IMR-90 (cell line): ENCODE measurements at regions not wholly inside any gene's neighbourhood (a gene's known extent, or its start where the extent isn't known, plus 50 kb on each side); places are given as distances from the start of the nearest gene placed in this dataset.

Source experiments
- ATAC-seq: fragments of 200-7000 bp; cut with Tn5 transposase; 2 replicates; pipeline ENCODE4 v1.9.1; 2020; ENCODE audit warnings: low read depth, mild to moderate bottlenecking, moderate library complexity
- BruUV-seq: library from RNA; stranded (reverse); fragments of 400-500 nt; replicated peaks from 2 replicates; lab custom pipeline; 2021; lab: Mats Ljungman, UMichigan
- CTCF ChIA-PET: fragments of 300-600 bp; formaldehyde crosslinking; extraction: SDS; loops from one replicate; lab custom pipeline; 2021; ENCODE audit warnings: antibody characterized with exemption; lab: Yijun Ruan, JAX
- POLR2A ChIA-PET: fragments of 300-600 bp; sonication (Branson Sonifier 250); formaldehyde crosslinking; loops from one replicate; lab custom pipeline; 2022; ENCODE audit warnings: antibody characterized with exemption; ENCODE audit not compliant: unreplicated experiment; lab: Charles Lee
- DNase-seq: peaks from one replicate; pipeline ENCODE4 v3.0.0; 2013
- H2AFZ ChIP-seq: replicated peaks from 2 replicates; pipeline ENCODE3; 2013; ENCODE audit warnings: low read length, mild to moderate bottlenecking; ENCODE audit not compliant: poor library complexity
- H2AK5ac ChIP-seq: 2 replicates; pipeline ENCODE4 v1.6.1; 2013; ENCODE audit warnings: low read depth, low read length, inconsistent platforms
- H2AK9ac ChIP-seq: replicated peaks from 2 replicates; pipeline ENCODE3; 2013; ENCODE audit warnings: mild to moderate bottlenecking, low read depth, low read length, moderate library complexity; ENCODE audit not compliant: poor library complexity
- H2BK120ac ChIP-seq: 2 replicates; pipeline ENCODE4 v1.6.1; 2013; ENCODE audit warnings: low read depth, low read length, inconsistent platforms
- H2BK15ac ChIP-seq: 3 replicates; pipeline ENCODE4 v1.6.1; 2013; ENCODE audit warnings: low read depth, low read length, inconsistent platforms
- H2BK20ac ChIP-seq: 2 replicates; pipeline ENCODE4 v1.6.1; 2013; ENCODE audit warnings: low read depth, mild to moderate bottlenecking, inconsistent platforms, low read length, moderate library complexity
- H2BK5ac ChIP-seq: 2 replicates; pipeline ENCODE4 v1.6.1; 2013; ENCODE audit warnings: mild to moderate bottlenecking, low read depth, low read length, inconsistent platforms; ENCODE audit not compliant: poor library complexity, severe bottlenecking
- H3K14ac ChIP-seq: replicated peaks from 2 replicates; pipeline ENCODE4 v1.6.1; 2013; ENCODE audit warnings: low read depth, low read length, inconsistent platforms
- H3K18ac ChIP-seq: 2 replicates; pipeline ENCODE4 v1.6.1; 2013; ENCODE audit warnings: low read depth, low read length, control low read depth
- H3K23ac ChIP-seq: 2 replicates; pipeline ENCODE4 v1.6.1; 2013; ENCODE audit warnings: low read depth, low read length, inconsistent platforms
- H3K27ac ChIP-seq: 2 replicates; pipeline ENCODE4 v1.5.1; 2013; ENCODE audit warnings: mild to moderate bottlenecking, control low read depth, low read length; ENCODE audit not compliant: insufficient read depth
- H3K27me3 ChIP-seq: 2 replicates; pipeline ENCODE4 v1.6.1; 2013; ENCODE audit warnings: low read length; ENCODE audit not compliant: control insufficient read depth, insufficient read depth
- H3K36me3 ChIP-seq: 2 replicates; pipeline ENCODE4 v1.6.1; 2013; ENCODE audit warnings: low read length, mixed read lengths; ENCODE audit not compliant: control insufficient read depth, insufficient read depth
- H3K4ac ChIP-seq: 2 replicates; pipeline ENCODE4 v1.6.1; 2013; ENCODE audit warnings: low read depth, low read length, inconsistent platforms
- H3K4me1 ChIP-seq: 2 replicates; pipeline ENCODE4 v1.6.1; 2013; ENCODE audit warnings: low read length, mixed read lengths; ENCODE audit not compliant: control insufficient read depth, insufficient read depth
- H3K4me2 ChIP-seq: 2 replicates; pipeline ENCODE4 v1.6.1; 2013; ENCODE audit warnings: low read depth, mild to moderate bottlenecking, control low read depth, low read length, moderate library complexity
- H3K4me3 ChIP-seq: 2 replicates; pipeline ENCODE4 v1.5.1; 2013; ENCODE audit warnings: low read depth, mild to moderate bottlenecking, control low read depth, low read length, moderate library complexity; ENCODE audit not compliant: insufficient read depth
- H3K56ac ChIP-seq: 2 replicates; pipeline ENCODE4 v1.6.1; 2013; ENCODE audit warnings: low read length, inconsistent platforms; ENCODE audit not compliant: insufficient read depth; ENCODE audit errors: extremely low read depth
- H3K79me1 ChIP-seq, 2 experiments: 2 replicates each; pipeline ENCODE4 v1.6.1; 2013; ENCODE audit warnings: low read length in 2 of 2, inconsistent platforms in 1 of 2, low read depth in 1 of 2
- H3K9ac ChIP-seq: 2 replicates; pipeline ENCODE4 v1.6.1; 2013; ENCODE audit warnings: low read depth, low read length, control low read depth
- H3K9me1 ChIP-seq: 2 replicates; pipeline ENCODE4 v1.6.1; 2013; ENCODE audit warnings: low read length, inconsistent platforms; ENCODE audit not compliant: insufficient read depth
- H3K9me3 ChIP-seq: 2 replicates; pipeline ENCODE4 v1.6.1; 2013; ENCODE audit warnings: low read length; ENCODE audit not compliant: control insufficient read depth, insufficient read depth
- H4K20me1 ChIP-seq: 2 replicates; pipeline ENCODE4 v1.6.1; 2013; ENCODE audit warnings: low read length, inconsistent platforms; ENCODE audit not compliant: insufficient read depth
- H4K5ac ChIP-seq: 2 replicates; pipeline ENCODE4 v1.6.1; 2013; ENCODE audit warnings: mild to moderate bottlenecking, low read depth, low read length, control low read depth
- H4K8ac ChIP-seq, 2 experiments: 2 replicates each; pipeline ENCODE4 v1.6.1; 2013; ENCODE audit warnings: low read depth in 2 of 2, low read length in 2 of 2, control low read depth in 1 of 2, inconsistent platforms in 1 of 2
- H4K91ac ChIP-seq: 2 replicates; pipeline ENCODE4 v1.6.1; 2013; ENCODE audit warnings: low read depth, low read length, inconsistent platforms; ENCODE audit not compliant: insufficient read depth
- BHLHE40 ChIP-seq: fragments of 150-350 bp; IDR thresholded peaks from 2 replicates; pipeline ENCODE4 v1.6.1; 2016; ENCODE audit warnings: mild to moderate bottlenecking, low read depth, low read length
- CHD1 ChIP-seq: IDR thresholded peaks from 2 replicates; pipeline ENCODE4 v1.6.1; 2012; ENCODE audit warnings: low read depth, low read length, improper control_type of control experiment
- FOS ChIP-seq: fragments of 150-350 bp; IDR thresholded peaks from 2 replicates; pipeline ENCODE4 v1.6.1; 2016; ENCODE audit warnings: low read depth, low read length
- MAZ ChIP-seq: IDR thresholded peaks from 2 replicates; pipeline ENCODE4 v1.6.1; 2012; ENCODE audit warnings: low read depth, mild to moderate bottlenecking, low read length, improper control_type of control experiment, moderate library complexity, borderline replicate concordance
- MXI1 ChIP-seq: IDR thresholded peaks from 2 replicates; pipeline ENCODE4 v1.6.1; 2012; ENCODE audit warnings: low read depth, mild to moderate bottlenecking, low read length, moderate library complexity, borderline replicate concordance
- POLR2A ChIP-seq: IDR thresholded peaks from 2 replicates; pipeline ENCODE4 v1.6.1; 2012; ENCODE audit warnings: mild to moderate bottlenecking, low read depth, low read length
- RAD21 ChIP-seq: IDR thresholded peaks from 2 replicates; pipeline ENCODE4 v1.6.1; 2012; ENCODE audit warnings: low read length, improper control_type of control experiment
- RCOR1 ChIP-seq: IDR thresholded peaks from 2 replicates; pipeline ENCODE4 v1.6.1; 2012; ENCODE audit warnings: mild to moderate bottlenecking, low read length, improper control_type of control experiment; ENCODE audit not compliant: insufficient replicate concordance
- RFX5 ChIP-seq: IDR thresholded peaks from 2 replicates; pipeline ENCODE4 v1.8.0; 2012; ENCODE audit warnings: low read depth, mild to moderate bottlenecking, low read length, moderate library complexity
- SMC3 ChIP-seq: fragments of 150-350 bp; IDR thresholded peaks from 2 replicates; pipeline ENCODE4 v1.6.1; 2016; ENCODE audit warnings: low read depth, mild to moderate bottlenecking, antibody characterized with exemption, low read length, moderate library complexity
- WGBS, 2 experiments: methylation state at CpG; one replicate each; pipeline versions ENCODE4 v1.1.5 to v1.1.7; 2013; ENCODE audit warnings: missing lambda C conversion rate in 2 of 2; ENCODE audit not compliant: insufficient read length in 1 of 2; ENCODE audit errors: extremely low coverage in 2 of 2; 5-methylcytosine and 5-hydroxymethylcytosine counted together
- dilution Hi-C: fragments of 300-500 bp; cut with HindIII; formaldehyde crosslinking; loops from one replicate; pipeline ENCODE4 v1.14.3; 2018; ENCODE audit warnings: low sequenced_read_pairs; ENCODE audit not compliant: unreplicated experiment
- in situ Hi-C: fragments of 300-500 bp; cut with MboI; formaldehyde crosslinking; loops from 3 replicates; pipeline ENCODE4 v1.14.3; 2019; ENCODE audit warnings: low sequenced_read_pairs, inconsistent platforms, mixed read lengths
- intact Hi-C: fragments of 100-400 bp; cut with micrococcal nuclease; formaldehyde crosslinking; loops from 2 replicates; pipeline ENCODE4 v1.10.0; 2022
- TF ChIP-seq, protein P1 (sequence below): fragments of 150-350 bp; IDR thresholded peaks from 2 replicates; pipeline ENCODE4 v1.6.1; 2016; ENCODE audit warnings: low read depth, mild to moderate bottlenecking, low read length, moderate library complexity, borderline replicate concordance
- TF ChIP-seq, protein P2 (sequence below): conservative IDR thresholded peaks from 2 replicates; pipeline ENCODE4 v1.5.1; 2012; ENCODE audit warnings: mild to moderate bottlenecking, low read depth, low read length, improper control_type of control experiment
- TF ChIP-seq, protein P3 (sequence below): fragments of 150-350 bp; IDR thresholded peaks from 2 replicates; pipeline ENCODE4 v1.6.1; 2017; ENCODE audit warnings: mild to moderate bottlenecking, antibody characterized with exemption, low read length, low read depth

DNA sequence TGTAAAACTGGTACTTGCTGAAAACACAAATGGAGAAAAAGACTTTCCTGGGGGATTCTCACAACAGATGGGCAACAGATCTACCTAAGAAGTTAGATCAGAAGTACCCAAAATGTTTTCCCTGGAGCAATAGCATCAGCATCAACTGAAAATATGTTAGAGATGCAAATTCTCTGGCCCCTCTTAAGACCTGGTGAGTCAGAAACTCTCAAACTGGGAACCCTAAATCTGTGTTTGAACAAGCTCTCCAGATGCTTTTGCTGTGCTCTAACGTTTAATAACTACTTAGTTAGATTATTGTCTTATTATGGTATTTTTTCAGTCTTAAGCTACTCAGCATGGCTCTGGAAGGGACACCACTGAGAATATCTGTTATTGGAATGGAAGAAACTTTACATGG, 55.2 kb upstream of the TRPC3 start:
- Histone ChIP-seq H3K4me2 (no peak overlapping the region), H3K4me1 (peaks cover 20% of the 10 kb centered on the region), H2BK20ac (no peak overlapping the region), H3K23ac (no peak overlapping the region), H3K18ac (no peak overlapping the region; the same call in 1 of the 2 replicates), H3K9me1 (peaks cover 15% of the 10 kb centered on the region), H3K27me3 (no peaks in the 10 kb centered on the region), H3K9ac (no peak overlapping the region), H4K5ac (no peak overlapping the region), H2BK15ac (no peak overlapping the region; the same call in 2 of the 3 replicates), H4K20me1 (no peaks in the 10 kb centered on the region), H3K27ac (no peak overlapping the region), H2BK5ac (no peak overlapping the region), H2AK9ac (no peak overlapping the region), H3K4ac (no peak overlapping the region), H2AK5ac (no peak overlapping the region), H3K9me3 (no peaks in the 10 kb centered on the region), H2AFZ (no peak overlapping the region), H3K79me1 (no peaks in the 10 kb centered on the region; a peak in 1 of 4 replicates), H3K56ac (no peak overlapping the region), H2BK120ac (no peak overlapping the region), H4K91ac (no peak overlapping the region), H3K4me3 (no peak overlapping the region), H4K8ac (no peak overlapping the region), H3K36me3 (no peaks in the 10 kb centered on the region), H3K14ac (no peak overlapping the region)
- peak; percentile 63 for DNase-seq
- ATAC-seq: no peak
- intact Hi-C loops: loop anchor here (5.0 kb wide), 1 partner anchor 145 kb away; the partner anchor contains the start of gene BLTP1
- CTCF ChIA-PET: interaction anchor here (1.5 kb wide), 1 partner anchor 124 kb away, joined by 3 read pairs; no protein-coding TSS in a partner anchor
- BruUV-seq: no TSS peak
- no CpG with 5 or more reads among the region's 1 CpG for WGBS, 2 experiments
- dilution Hi-C loops: no loop called here
- TF ChIP-seq, protein P1, sequence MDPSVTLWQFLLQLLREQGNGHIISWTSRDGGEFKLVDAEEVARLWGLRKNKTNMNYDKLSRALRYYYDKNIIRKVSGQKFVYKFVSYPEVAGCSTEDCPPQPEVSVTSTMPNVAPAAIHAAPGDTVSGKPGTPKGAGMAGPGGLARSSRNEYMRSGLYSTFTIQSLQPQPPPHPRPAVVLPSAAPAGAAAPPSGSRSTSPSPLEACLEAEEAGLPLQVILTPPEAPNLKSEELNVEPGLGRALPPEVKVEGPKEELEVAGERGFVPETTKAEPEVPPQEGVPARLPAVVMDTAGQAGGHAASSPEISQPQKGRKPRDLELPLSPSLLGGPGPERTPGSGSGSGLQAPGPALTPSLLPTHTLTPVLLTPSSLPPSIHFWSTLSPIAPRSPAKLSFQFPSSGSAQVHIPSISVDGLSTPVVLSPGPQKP: no peak
- TF ChIP-seq MAZ (no peak), RFX5 (no peak), CHD1 (no peak), POLR2A (no peak), MXI1 (no peak), BHLHE40 (no peak), RCOR1 (no peak), RAD21 (no peak), FOS (no peak), SMC3 (no peak)
- TF ChIP-seq, protein P2, sequence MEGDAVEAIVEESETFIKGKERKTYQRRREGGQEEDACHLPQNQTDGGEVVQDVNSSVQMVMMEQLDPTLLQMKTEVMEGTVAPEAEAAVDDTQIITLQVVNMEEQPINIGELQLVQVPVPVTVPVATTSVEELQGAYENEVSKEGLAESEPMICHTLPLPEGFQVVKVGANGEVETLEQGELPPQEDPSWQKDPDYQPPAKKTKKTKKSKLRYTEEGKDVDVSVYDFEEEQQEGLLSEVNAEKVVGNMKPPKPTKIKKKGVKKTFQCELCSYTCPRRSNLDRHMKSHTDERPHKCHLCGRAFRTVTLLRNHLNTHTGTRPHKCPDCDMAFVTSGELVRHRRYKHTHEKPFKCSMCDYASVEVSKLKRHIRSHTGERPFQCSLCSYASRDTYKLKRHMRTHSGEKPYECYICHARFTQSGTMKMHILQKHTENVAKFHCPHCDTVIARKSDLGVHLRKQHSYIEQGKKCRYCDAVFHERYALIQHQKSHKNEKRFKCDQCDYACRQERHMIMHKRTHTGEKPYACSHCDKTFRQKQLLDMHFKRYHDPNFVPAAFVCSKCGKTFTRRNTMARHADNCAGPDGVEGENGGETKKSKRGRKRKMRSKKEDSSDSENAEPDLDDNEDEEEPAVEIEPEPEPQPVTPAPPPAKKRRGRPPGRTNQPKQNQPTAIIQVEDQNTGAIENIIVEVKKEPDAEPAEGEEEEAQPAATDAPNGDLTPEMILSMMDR: no peak
- TF ChIP-seq, protein P3, sequence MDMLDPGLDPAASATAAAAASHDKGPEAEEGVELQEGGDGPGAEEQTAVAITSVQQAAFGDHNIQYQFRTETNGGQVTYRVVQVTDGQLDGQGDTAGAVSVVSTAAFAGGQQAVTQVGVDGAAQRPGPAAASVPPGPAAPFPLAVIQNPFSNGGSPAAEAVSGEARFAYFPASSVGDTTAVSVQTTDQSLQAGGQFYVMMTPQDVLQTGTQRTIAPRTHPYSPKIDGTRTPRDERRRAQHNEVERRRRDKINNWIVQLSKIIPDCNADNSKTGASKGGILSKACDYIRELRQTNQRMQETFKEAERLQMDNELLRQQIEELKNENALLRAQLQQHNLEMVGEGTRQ: no peak
- in situ Hi-C loops: no loop called here
- POLR2A ChIA-PET: no interaction called here
